Neural crest cell (in vitro differentiated cells): ENCODE measurements at regions not wholly inside any gene's neighbourhood (a gene's known extent, or its start where the extent isn't known, plus 50 kb on each side); places are given as distances from the start of the nearest gene placed in this dataset.
"Not testable (repeated sequence)": the region's sequence is repeated elsewhere in the genome, so short reads cannot be mapped to it uniquely, and the experiment has no call there.

Experiments used
- DNase-seq: peaks from one replicate; pipeline ENCODE4 v3.0.0; 2021; ENCODE audit warnings: low read depth, mixed read lengths, low spot score
- H3K27ac Mint-ChIP-seq: one replicate; pipeline ENCODE4 v1.8.0; 2021; ENCODE audit warnings: mild to moderate bottlenecking, mixed read lengths; ENCODE audit not compliant: unreplicated experiment
- H3K27me3 Mint-ChIP-seq: 2 replicates; pipeline ENCODE4 v1.8.0; 2021; ENCODE audit warnings: low read depth, mild to moderate bottlenecking, mixed read lengths
- H3K36me3 Mint-ChIP-seq: 2 replicates; pipeline ENCODE4 v1.8.0; 2021; ENCODE audit warnings: low read depth, mild to moderate bottlenecking, mixed read lengths
- H3K4me1 Mint-ChIP-seq: 2 replicates; pipeline ENCODE4 v1.8.0; 2021; ENCODE audit warnings: mixed read lengths
- H3K4me3 Mint-ChIP-seq: one replicate; pipeline ENCODE4 v1.8.0; 2021; ENCODE audit warnings: mild to moderate bottlenecking, mixed read lengths
- H3K9me3 Mint-ChIP-seq: 2 replicates; pipeline ENCODE4 v1.8.0; 2021; ENCODE audit warnings: mixed read lengths
- CTCF ChIP-seq: fragments of 200-600 bp; sonication (generic); conservative IDR thresholded peaks from 2 replicates; pipeline ENCODE4 v1.5.0; 2021; ENCODE audit warnings: antibody characterized with exemption, mild to moderate bottlenecking

GRCh38 chr4:22607382-22607781, 85.4 kb upstream of the GBA3 start:
- DNase-seq: no peak
- Mint-ChIP-seq H3K9me3 (peaks cover 2% of the 10 kb centered on the region), H3K4me1 (no peaks in the 10 kb centered on the region), H3K27ac (no peak overlapping the region), H3K27me3 (no peaks in the 10 kb centered on the region), H3K36me3 (no peaks in the 10 kb centered on the region), H3K4me3 (no peak overlapping the region)
- peak; percentile 53 for TF ChIP-seq CTCF

GRCh38 chr4:22609951-22610525, 82.7 kb upstream of the GBA3 start:
- H3K9me3 Mint-ChIP-seq, DNase-seq, H3K27me3 Mint-ChIP-seq, H3K27ac Mint-ChIP-seq, H3K4me1 Mint-ChIP-seq, H3K4me3 Mint-ChIP-seq, H3K36me3 Mint-ChIP-seq: not testable (repeated sequence)

GRCh38 chr4:22614114-22614513, 78.6 kb upstream of the GBA3 start:
- no peak for DNase-seq
- no peaks in the 10 kb centered on the region for H3K4me1 Mint-ChIP-seq
- H3K27me3 Mint-ChIP-seq: no peaks in the 10 kb centered on the region
- TF ChIP-seq CTCF: no peak
- no peaks in the 10 kb centered on the region for H3K36me3 Mint-ChIP-seq
- H3K4me3 Mint-ChIP-seq: no peak overlapping the region
- peaks cover 2% of the 10 kb centered on the region for H3K9me3 Mint-ChIP-seq
- H3K27ac Mint-ChIP-seq: no peak overlapping the region

- Mint-ChIP-seq H3K36me3 (no peaks in the 10 kb centered on the region), H3K9me3 (peaks cover under 1% of the 10 kb centered on the region), H3K27ac (no peak overlapping the region), H3K4me3 (no peak overlapping the region), H3K4me1 (no peaks in the 10 kb centered on the region), H3K27me3 (no peaks in the 10 kb centered on the region)
- no peak for TF ChIP-seq CTCF
- DNase-seq: no peak
Observed at GRCh38 chr4:22616516-22616915, 76.2 kb upstream of the GBA3 start.

GRCh38 chr4:22620144-22620543, 72.6 kb upstream of the GBA3 start:
- not testable (repeated sequence) for H3K27ac Mint-ChIP-seq, H3K9me3 Mint-ChIP-seq, DNase-seq, H3K4me1 Mint-ChIP-seq, H3K36me3 Mint-ChIP-seq, H3K27me3 Mint-ChIP-seq, H3K4me3 Mint-ChIP-seq

- H3K36me3 Mint-ChIP-seq, H3K27me3 Mint-ChIP-seq, DNase-seq, H3K9me3 Mint-ChIP-seq, H3K27ac Mint-ChIP-seq, H3K4me3 Mint-ChIP-seq: not testable (repeated sequence)
- H3K4me1 Mint-ChIP-seq: peaks cover 16% of the 10 kb centered on the region
Observed at GRCh38 chr4:22621970-22622369, 70.8 kb upstream of the GBA3 start.

GRCh38 chr4:22624002-22624401, 68.7 kb upstream of the GBA3 start:
- not testable (repeated sequence) for H3K4me3 Mint-ChIP-seq, H3K27ac Mint-ChIP-seq, DNase-seq, H3K9me3 Mint-ChIP-seq, H3K36me3 Mint-ChIP-seq, H3K27me3 Mint-ChIP-seq
- peaks cover 17% of the 10 kb centered on the region for H3K4me1 Mint-ChIP-seq

GRCh38 chr4:22625311-22625710, 67.4 kb upstream of the GBA3 start:
- DNase-seq: no peak
- Mint-ChIP-seq H3K27ac (peak overlapping the region; percentile 5), H3K4me3 (no peak overlapping the region), H3K27me3 (no peaks in the 10 kb centered on the region), H3K36me3 (no peaks in the 10 kb centered on the region), H3K4me1 (peaks cover 30% of the 10 kb centered on the region), H3K9me3 (no peaks in the 10 kb centered on the region)
- no peak for TF ChIP-seq CTCF

- H3K4me3 Mint-ChIP-seq, DNase-seq, H3K27ac Mint-ChIP-seq, H3K36me3 Mint-ChIP-seq, H3K27me3 Mint-ChIP-seq, H3K9me3 Mint-ChIP-seq: not testable (repeated sequence)
- peaks cover 36% of the 10 kb centered on the region for H3K4me1 Mint-ChIP-seq
Observed at GRCh38 chr4:22627851-22628250, 64.9 kb upstream of the GBA3 start.

- Mint-ChIP-seq H3K4me3 (peak overlapping the region; percentile 8), H3K27ac (peak overlapping the region; percentile 74), H3K4me1 (peaks cover 26% of the 10 kb centered on the region)
- H3K9me3 Mint-ChIP-seq, H3K27me3 Mint-ChIP-seq, H3K36me3 Mint-ChIP-seq, DNase-seq: not testable (repeated sequence)
Observed at GRCh38 chr4:22630161-22630975, 62.4 kb upstream of the GBA3 start.
